ENCODE measurements at regions not wholly inside any gene's neighbourhood (a gene's known extent, or its start where the extent isn't known, plus 50 kb on each side); places are given as distances from the start of the nearest gene placed in this dataset.

DNA sequence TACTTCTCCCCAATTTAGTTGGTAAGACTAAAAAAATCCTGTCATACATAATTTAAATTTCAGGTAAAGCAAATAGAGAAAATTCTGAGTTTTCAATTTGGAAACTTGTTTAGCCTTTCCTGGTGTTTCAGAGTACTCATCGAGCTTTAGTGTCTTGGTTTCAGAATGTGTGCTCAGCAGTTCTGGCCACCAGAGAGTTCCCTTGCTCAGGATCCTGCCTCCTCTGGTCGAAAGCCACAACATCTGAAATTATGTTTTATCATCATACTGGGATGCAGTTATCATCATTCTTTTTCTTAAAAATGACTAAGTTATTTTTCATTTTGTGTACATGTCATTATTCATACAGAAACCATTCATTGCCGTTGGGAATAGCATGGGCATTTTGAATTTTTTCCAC lies 263.2 kb upstream of the SPRY2 start:
- Histone ChIP-seq H3K27ac (ENCODE audit: low read depth, low read length) (peak overlapping the region; percentile 49), H3K9ac (ENCODE audit: low read length in 5 of 5) (no peak overlapping the region), H3K4me3 (ENCODE audit: low read depth in 1 of 5, low read length in 5 of 5) (no peak overlapping the region), H3K36me3 (ENCODE audit: control insufficient read depth in 5 of 5, insufficient read depth in 5 of 5, low read length in 5 of 5) (no peaks in the 10 kb centered on the region), H3K27me3 (ENCODE audit: control insufficient read depth in 5 of 5, insufficient read depth in 4 of 5, low read length in 5 of 5) (no peaks in the 10 kb centered on the region), H3K9me3 (ENCODE audit: control insufficient read depth in 5 of 5, low read length in 5 of 5) (no peaks in the 10 kb centered on the region), H3K4me1 (ENCODE audit: control insufficient read depth in 5 of 5, insufficient read depth in 5 of 5, low read length in 5 of 5) (peaks cover 0 to 29% (median 13%) of the 10 kb centered on the region in 5 donors)

DNA sequence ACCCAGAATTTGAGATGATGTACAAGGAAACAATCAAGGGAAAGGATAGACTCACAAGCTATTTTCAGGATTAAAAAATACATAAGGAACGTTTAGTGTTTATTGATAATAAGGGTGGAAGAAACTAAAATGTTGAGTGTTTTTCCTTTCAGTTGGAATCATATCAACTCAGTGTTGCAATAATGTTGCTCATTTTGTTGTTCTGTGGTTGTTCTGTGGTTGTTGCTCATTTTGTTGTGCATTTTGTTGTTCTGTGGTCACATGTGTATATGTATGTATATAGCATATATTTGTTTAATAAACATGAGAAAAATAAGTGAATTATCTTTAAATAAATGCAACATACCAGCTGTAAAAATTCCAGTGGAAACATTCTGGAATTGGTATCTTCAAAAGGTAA lies 262.4 kb upstream of the SPRY2 start:
- no peak overlapping the region for H3K9ac ChIP-seq (ENCODE audit: low read length in 5 of 5)
- H3K27ac ChIP-seq (ENCODE audit: low read depth, low read length), result peak overlapping the region; percentile 49
- H3K36me3 ChIP-seq (ENCODE audit: control insufficient read depth in 5 of 5, insufficient read depth in 5 of 5, low read length in 5 of 5), result no peaks in the 10 kb centered on the region
- no peak overlapping the region for H3K4me3 ChIP-seq (ENCODE audit: low read depth in 1 of 5, low read length in 5 of 5)
- no peaks in the 10 kb centered on the region for H3K9me3 ChIP-seq (ENCODE audit: control insufficient read depth in 5 of 5, low read length in 5 of 5)
- peaks cover 0 to 29% (median 14%) of the 10 kb centered on the region in 5 donors for H3K4me1 ChIP-seq (ENCODE audit: control insufficient read depth in 5 of 5, insufficient read depth in 5 of 5, low read length in 5 of 5)
- no peaks in the 10 kb centered on the region for H3K27me3 ChIP-seq (ENCODE audit: control insufficient read depth in 5 of 5, insufficient read depth in 4 of 5, low read length in 5 of 5)

DNA sequence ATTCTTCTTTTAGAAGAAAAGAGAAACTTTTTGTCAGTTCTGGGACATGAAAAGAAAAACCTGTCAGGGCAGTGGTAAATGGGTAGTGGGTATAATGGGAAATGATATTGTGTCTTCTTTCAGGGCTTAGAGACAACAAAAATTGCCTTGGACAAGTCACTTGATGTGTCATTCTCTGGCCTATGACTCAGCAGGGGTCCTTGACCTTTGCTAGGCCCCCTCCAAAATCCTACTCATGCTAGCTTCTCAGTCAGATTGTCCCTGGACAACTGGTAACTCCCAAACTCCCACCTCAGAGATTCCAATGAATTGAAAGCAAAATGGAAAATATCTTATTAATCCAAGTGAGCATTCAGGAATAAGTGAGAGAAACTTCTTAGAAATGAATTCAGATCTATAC lies 258.8 kb upstream of the SPRY2 start:
- no peak overlapping the region for H3K27ac ChIP-seq (ENCODE audit: low read depth, low read length)
- H3K4me1 ChIP-seq (ENCODE audit: control insufficient read depth in 5 of 5, insufficient read depth in 5 of 5, low read length in 5 of 5), result peaks cover 0 to 25% (median 14%) of the 10 kb centered on the region in 5 donors
- no peaks in the 10 kb centered on the region for H3K9me3 ChIP-seq (ENCODE audit: control insufficient read depth in 5 of 5, low read length in 5 of 5)
- no peaks in the 10 kb centered on the region for H3K36me3 ChIP-seq (ENCODE audit: control insufficient read depth in 5 of 5, insufficient read depth in 5 of 5, low read length in 5 of 5)
- no peaks in the 10 kb centered on the region for H3K27me3 ChIP-seq (ENCODE audit: control insufficient read depth in 5 of 5, insufficient read depth in 4 of 5, low read length in 5 of 5)
- no peak overlapping the region for H3K4me3 ChIP-seq (ENCODE audit: low read depth in 1 of 5, low read length in 5 of 5)
- no peak overlapping the region for H3K9ac ChIP-seq (ENCODE audit: low read length in 5 of 5)

DNA sequence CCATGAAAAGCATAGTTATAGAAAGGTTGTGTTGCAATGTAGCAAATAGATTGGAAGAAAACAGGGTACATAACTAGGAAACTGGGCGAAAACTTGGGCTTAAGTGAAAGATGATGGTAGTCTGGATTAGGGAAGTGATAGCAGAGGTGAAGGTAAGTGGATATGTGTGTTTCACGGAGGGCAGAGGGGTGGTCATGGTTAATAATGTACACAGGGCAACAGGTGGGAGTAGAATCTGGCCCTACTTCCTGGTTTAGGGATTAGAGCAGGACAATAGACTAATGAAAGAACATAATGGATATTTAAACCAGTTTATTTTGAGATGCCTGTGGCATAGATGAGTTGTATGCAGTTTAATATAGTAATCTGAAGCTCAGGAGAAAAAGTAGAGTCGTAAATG lies 257.3 kb upstream of the SPRY2 start:
- H3K4me3 ChIP-seq (ENCODE audit: low read depth in 1 of 5, low read length in 5 of 5), result no peak overlapping the region
- H3K9ac ChIP-seq (ENCODE audit: low read length in 5 of 5), result no peak overlapping the region
- H3K27me3 ChIP-seq (ENCODE audit: control insufficient read depth in 5 of 5, insufficient read depth in 4 of 5, low read length in 5 of 5), result no peaks in the 10 kb centered on the region
- peaks cover 0 to 13% (median 4%) of the 10 kb centered on the region in 5 donors for H3K4me1 ChIP-seq (ENCODE audit: control insufficient read depth in 5 of 5, insufficient read depth in 5 of 5, low read length in 5 of 5)
- H3K27ac ChIP-seq (ENCODE audit: low read depth, low read length), result no peak overlapping the region
- H3K36me3 ChIP-seq (ENCODE audit: control insufficient read depth in 5 of 5, insufficient read depth in 5 of 5, low read length in 5 of 5), result no peaks in the 10 kb centered on the region
- no peaks in the 10 kb centered on the region for H3K9me3 ChIP-seq (ENCODE audit: control insufficient read depth in 5 of 5, low read length in 5 of 5)

DNA sequence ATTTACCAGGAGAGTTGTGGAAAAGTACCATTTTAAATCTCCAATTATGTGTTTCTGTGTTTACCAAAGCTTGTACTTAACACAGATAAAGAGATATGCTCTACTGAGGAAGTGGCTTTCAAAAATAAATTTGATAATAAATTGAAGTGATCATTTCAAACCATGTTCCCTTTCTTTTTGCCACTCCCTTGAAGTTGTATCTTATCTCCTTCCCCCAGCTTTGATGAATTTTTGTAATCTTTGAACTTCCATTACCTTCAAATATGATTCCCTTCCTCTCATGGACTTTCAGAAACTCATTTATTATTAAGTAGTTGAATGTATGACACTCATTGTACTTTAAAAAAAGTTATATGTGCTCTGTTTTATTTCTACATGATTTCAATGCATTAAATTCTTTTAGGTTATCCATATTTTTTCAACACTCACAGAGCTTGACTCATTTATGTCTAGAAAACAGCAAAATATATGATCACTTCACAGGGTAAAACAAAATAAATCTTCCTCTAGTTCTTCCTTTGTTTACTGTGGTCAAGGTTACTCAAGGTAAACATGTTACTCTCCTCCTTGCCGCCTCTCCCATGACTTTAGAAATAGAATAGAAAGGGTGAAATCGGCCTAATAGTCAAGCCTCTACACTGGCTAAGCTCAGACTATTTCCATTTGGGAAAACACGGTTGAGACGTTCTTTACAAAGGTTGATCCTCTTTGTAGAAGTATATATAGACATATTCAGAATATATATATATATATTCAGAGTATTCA lies 251.2 kb upstream of the SPRY2 start:
- H3K4me1 ChIP-seq (ENCODE audit: control insufficient read depth in 5 of 5, insufficient read depth in 5 of 5, low read length in 5 of 5), result no peaks in the 10 kb centered on the region
- H3K36me3 ChIP-seq (ENCODE audit: control insufficient read depth in 5 of 5, insufficient read depth in 5 of 5, low read length in 5 of 5), result no peaks in the 10 kb centered on the region
- no peak overlapping the region for H3K9ac ChIP-seq (ENCODE audit: low read length in 5 of 5)
- H3K27ac ChIP-seq (ENCODE audit: low read depth, low read length), result no peak overlapping the region
- no peak overlapping the region for H3K4me3 ChIP-seq (ENCODE audit: low read depth in 1 of 5, low read length in 5 of 5)
- peaks cover 0 to 5% (median 5%) of the 10 kb centered on the region in 5 donors for H3K9me3 ChIP-seq (ENCODE audit: control insufficient read depth in 5 of 5, low read length in 5 of 5)
- no peaks in the 10 kb centered on the region for H3K27me3 ChIP-seq (ENCODE audit: control insufficient read depth in 5 of 5, insufficient read depth in 4 of 5, low read length in 5 of 5)

DNA sequence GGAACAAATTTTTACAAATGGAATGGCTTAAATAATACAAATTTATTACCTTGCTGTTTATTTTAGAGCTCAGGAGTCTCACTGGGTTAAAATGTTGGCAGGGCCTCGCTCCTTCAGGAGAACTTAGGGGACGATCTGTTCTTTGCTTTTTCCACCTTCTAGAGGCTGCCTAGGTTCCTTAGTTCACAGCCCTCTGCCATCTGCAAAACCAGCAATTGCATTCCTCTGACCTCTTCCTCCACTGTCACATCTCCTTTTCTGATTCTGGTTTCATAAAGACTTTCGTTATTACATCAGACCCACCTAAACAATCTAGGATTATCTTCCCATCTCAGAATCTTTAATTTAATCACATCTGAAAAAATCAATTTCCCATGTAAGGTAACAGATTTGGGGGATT lies 249.6 kb upstream of the SPRY2 start:
- Histone ChIP-seq H3K9me3 (ENCODE audit: control insufficient read depth in 5 of 5, low read length in 5 of 5) (peaks cover 0 to 5% (median 5%) of the 10 kb centered on the region in 5 donors), H3K27ac (ENCODE audit: low read depth, low read length) (no peak overlapping the region), H3K27me3 (ENCODE audit: control insufficient read depth in 5 of 5, insufficient read depth in 4 of 5, low read length in 5 of 5) (no peaks in the 10 kb centered on the region), H3K4me1 (ENCODE audit: control insufficient read depth in 5 of 5, insufficient read depth in 5 of 5, low read length in 5 of 5) (no peaks in the 10 kb centered on the region), H3K9ac (ENCODE audit: low read length in 5 of 5) (no peak overlapping the region), H3K36me3 (ENCODE audit: control insufficient read depth in 5 of 5, insufficient read depth in 5 of 5, low read length in 5 of 5) (no peaks in the 10 kb centered on the region), H3K4me3 (ENCODE audit: low read depth in 1 of 5, low read length in 5 of 5) (no peak overlapping the region)

DNA sequence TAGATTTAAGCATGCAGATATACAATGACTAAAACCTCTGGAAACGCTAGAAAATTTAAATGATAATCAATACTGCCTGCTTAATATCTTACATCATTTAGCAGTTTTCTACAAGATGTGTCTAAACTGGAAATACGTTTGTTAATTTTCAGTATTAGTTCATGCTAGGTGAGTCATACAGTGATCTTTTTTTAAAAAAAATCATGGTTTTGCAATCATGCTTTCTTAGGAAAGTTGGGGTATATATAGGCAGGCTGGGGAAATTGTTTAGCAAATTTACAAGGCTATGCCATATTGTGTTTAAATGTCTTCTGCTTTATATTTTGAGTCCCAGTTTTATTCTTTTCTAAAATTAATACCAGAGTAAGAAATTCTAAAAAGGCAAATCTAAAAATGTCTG lies 245.4 kb upstream of the SPRY2 start:
- Histone ChIP-seq H3K9me3 (ENCODE audit: control insufficient read depth in 5 of 5, low read length in 5 of 5) (peaks cover 0 to 5% (median 5%) of the 10 kb centered on the region in 5 donors), H3K27me3 (ENCODE audit: control insufficient read depth in 5 of 5, insufficient read depth in 4 of 5, low read length in 5 of 5) (no peaks in the 10 kb centered on the region), H3K36me3 (ENCODE audit: control insufficient read depth in 5 of 5, insufficient read depth in 5 of 5, low read length in 5 of 5) (no peaks in the 10 kb centered on the region), H3K9ac (ENCODE audit: low read length in 5 of 5) (no peak overlapping the region), H3K27ac (ENCODE audit: low read depth, low read length) (no peak overlapping the region), H3K4me1 (ENCODE audit: control insufficient read depth in 5 of 5, insufficient read depth in 5 of 5, low read length in 5 of 5) (no peaks in the 10 kb centered on the region), H3K4me3 (ENCODE audit: low read depth in 1 of 5, low read length in 5 of 5) (no peak overlapping the region)

DNA sequence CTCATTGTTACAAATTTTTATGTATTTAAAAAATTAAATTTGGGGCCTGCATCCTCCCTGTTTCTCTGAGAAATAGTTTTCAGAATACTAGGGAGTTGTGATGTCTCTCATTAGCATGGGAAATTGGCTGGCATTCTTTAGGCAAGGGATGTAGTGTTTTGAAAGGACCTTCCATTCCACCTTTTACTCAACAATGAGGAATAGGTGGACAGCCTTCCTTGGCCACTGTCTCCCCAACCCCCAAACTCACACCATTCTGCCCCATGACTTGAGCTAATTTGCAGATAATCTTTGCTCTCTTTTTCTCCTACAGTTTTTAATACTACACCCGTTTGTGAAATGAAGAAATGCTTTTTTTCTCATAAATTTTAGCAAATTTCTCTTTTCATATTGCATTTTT lies 244.6 kb upstream of the SPRY2 start:
- Histone ChIP-seq H3K27ac (ENCODE audit: low read depth, low read length) (no peak overlapping the region), H3K4me1 (ENCODE audit: control insufficient read depth in 5 of 5, insufficient read depth in 5 of 5, low read length in 5 of 5) (no peaks in the 10 kb centered on the region), H3K36me3 (ENCODE audit: control insufficient read depth in 5 of 5, insufficient read depth in 5 of 5, low read length in 5 of 5) (no peaks in the 10 kb centered on the region)

DNA sequence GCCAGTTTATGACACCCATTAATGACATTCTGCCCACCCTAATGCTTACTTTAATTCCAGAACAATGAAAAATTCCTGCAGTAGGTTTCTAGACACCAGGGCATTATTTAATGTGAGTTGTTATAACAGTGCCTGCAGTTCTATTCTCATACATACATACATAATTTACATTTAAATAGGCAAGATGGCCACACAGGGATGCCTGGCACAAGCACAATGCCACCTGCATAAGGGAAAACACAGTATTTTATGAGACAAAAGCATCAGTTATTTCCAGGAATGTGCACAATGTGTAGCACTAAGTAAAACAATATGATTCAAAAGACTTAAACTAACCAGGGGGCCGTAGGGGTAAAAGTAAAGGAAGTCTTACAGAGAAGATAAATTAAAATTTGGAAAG lies 243.9 kb upstream of the SPRY2 start:
- no peak overlapping the region for H3K4me3 ChIP-seq (ENCODE audit: low read depth in 1 of 5, low read length in 5 of 5)
- peaks cover 0 to 5% (median 5%) of the 10 kb centered on the region in 5 donors for H3K9me3 ChIP-seq (ENCODE audit: control insufficient read depth in 5 of 5, low read length in 5 of 5)
- no peaks in the 10 kb centered on the region for H3K4me1 ChIP-seq (ENCODE audit: control insufficient read depth in 5 of 5, insufficient read depth in 5 of 5, low read length in 5 of 5)
- H3K36me3 ChIP-seq (ENCODE audit: control insufficient read depth in 5 of 5, insufficient read depth in 5 of 5, low read length in 5 of 5), result no peaks in the 10 kb centered on the region
- H3K27me3 ChIP-seq (ENCODE audit: control insufficient read depth in 5 of 5, insufficient read depth in 4 of 5, low read length in 5 of 5), result no peaks in the 10 kb centered on the region
- H3K9ac ChIP-seq (ENCODE audit: low read length in 5 of 5), result no peak overlapping the region
- H3K27ac ChIP-seq (ENCODE audit: low read depth, low read length), result no peak overlapping the region

More for the DNA sequence above, 244.6 kb upstream of the SPRY2 start:
- Histone ChIP-seq H3K9ac (ENCODE audit: low read length in 5 of 5) (no peak overlapping the region), H3K9me3 (ENCODE audit: control insufficient read depth in 5 of 5, low read length in 5 of 5) (peaks cover 0 to 5% (median 5%) of the 10 kb centered on the region in 5 donors), H3K4me3 (ENCODE audit: low read depth in 1 of 5, low read length in 5 of 5) (no peak overlapping the region), H3K27me3 (ENCODE audit: control insufficient read depth in 5 of 5, insufficient read depth in 4 of 5, low read length in 5 of 5) (no peaks in the 10 kb centered on the region)

DNA sequence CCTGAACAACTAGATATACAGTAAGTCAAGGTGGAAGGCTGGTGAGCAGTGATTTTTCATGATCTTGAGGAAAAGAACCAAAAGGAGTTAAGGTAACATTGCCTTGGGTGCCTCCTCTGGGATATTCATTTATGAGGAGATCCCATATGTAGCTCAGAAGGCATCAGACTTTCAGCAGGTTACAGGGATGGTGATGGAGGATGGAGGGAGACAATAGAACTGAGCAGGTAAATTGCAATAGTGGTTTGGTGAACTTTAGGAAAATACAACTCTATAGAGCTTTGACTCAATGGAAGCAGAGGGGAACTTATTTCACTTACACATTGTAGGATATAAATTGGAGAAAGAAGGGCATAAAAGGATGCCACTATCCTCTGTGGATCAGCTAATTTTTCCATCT lies 243.4 kb upstream of the SPRY2 start:
- no peak overlapping the region for H3K4me3 ChIP-seq (ENCODE audit: low read depth in 1 of 5, low read length in 5 of 5)
- no peak overlapping the region for H3K27ac ChIP-seq (ENCODE audit: low read depth, low read length)
- no peaks in the 10 kb centered on the region for H3K36me3 ChIP-seq (ENCODE audit: control insufficient read depth in 5 of 5, insufficient read depth in 5 of 5, low read length in 5 of 5)
- H3K9ac ChIP-seq (ENCODE audit: low read length in 5 of 5), result no peak overlapping the region
- no peaks in the 10 kb centered on the region for H3K4me1 ChIP-seq (ENCODE audit: control insufficient read depth in 5 of 5, insufficient read depth in 5 of 5, low read length in 5 of 5)
- no peaks in the 10 kb centered on the region for H3K27me3 ChIP-seq (ENCODE audit: control insufficient read depth in 5 of 5, insufficient read depth in 4 of 5, low read length in 5 of 5)
- H3K9me3 ChIP-seq (ENCODE audit: control insufficient read depth in 5 of 5, low read length in 5 of 5), result peaks cover 0 to 5% (median 4%) of the 10 kb centered on the region in 5 donors
